Activated CD8-positive, alpha-beta memory T cell treated with anti-CD3 and anti-CD28 coated beads for 1 hour (primary cell): ENCODE measurements at regions not wholly inside any gene's neighbourhood (a gene's known extent, or its start where the extent isn't known, plus 50 kb on each side); places are given as distances from the start of the nearest gene placed in this dataset.
"Not testable (repeated sequence)": the region's sequence is repeated elsewhere in the genome, so short reads cannot be mapped to it uniquely, and the experiment has no call there.

Experiments
- DNase-seq, 2 donors: peaks; one replicate each; pipeline ENCODE4 v3.0.0-alpha.2; 2020; ENCODE audit warnings: low read depth in 1 of 2; ENCODE audit errors: extremely low read depth in 1 of 2

GRCh38 chr13:75978818-75979217 is 342.7 kb downstream of the LMO7 start:
- no peak for DNase-seq

DNA sequence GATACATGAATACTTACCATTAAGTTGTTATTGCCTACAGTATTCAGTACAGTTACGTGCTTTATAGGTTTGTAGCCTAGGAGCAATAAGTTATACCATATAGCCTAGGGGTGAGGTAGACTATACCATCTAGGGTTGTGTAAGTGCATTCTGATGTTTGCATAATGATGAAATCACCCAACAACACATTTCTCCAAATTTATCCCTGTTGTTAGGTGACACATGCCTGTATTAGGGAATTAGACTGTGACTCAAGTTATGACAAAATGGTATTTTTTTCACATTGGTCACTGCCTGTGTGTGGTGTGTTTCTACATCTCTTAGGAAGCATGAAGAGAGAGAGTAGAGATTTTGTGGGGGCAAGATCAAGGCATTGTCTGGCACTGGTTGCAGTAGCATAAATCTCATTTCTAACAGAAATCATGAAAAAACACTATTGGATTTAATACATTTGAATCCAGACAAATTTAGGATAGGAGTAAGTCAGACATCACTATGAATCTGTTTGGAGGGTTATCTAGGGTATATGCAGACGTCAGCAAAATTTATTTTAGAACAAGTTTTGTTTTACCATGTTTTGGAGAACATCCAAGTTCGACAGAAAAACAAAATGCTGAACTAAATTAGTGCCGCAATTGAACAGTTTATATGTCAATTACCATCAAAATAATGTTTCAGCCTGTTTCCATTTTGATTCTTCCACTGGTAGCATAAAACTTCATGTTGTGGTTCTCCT is 332.1 kb downstream of the LMO7 start:
- DNase-seq = no peak

- no peak for DNase-seq
Observed at GRCh38 chr13:75963302-75963701, 327.2 kb downstream of the LMO7 start.

GRCh38 chr13:75961911-75962310 is 325.8 kb downstream of the LMO7 start:
- DNase-seq = no peak

GRCh38 chr13:75960538-75960994 is 324.4 kb downstream of the LMO7 start:
- no peak for DNase-seq

GRCh38 chr13:75959861-75960481 is 323.8 kb downstream of the LMO7 start:
- DNase-seq = no peak

DNA sequence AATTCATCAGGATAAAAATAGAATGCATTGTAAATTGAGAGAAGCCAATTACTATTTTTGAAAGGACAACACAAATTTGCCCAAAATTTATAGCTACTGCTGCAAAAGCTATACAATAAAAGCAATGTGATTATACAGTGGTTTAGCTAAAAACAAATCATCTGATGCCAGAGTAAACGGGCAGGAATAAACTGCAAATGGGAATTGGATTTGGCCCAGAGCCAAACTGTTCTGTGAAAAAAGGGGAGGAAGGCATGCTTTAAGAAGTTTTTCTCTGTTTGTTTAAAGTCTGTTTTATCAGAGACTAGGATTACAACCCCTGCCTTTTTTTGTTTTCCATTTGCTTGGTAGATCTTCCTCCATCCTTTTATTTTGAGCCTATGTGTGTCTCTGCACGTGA is 317.5 kb downstream of the LMO7 start:
- DNase-seq = not testable (repeated sequence)

GRCh38 chr13:75947448-75947847 is 311.3 kb downstream of the LMO7 start:
- DNase-seq = no peak

- no peak for DNase-seq
Observed at GRCh38 chr13:75946536-75947284, 310.6 kb downstream of the LMO7 start.

GRCh38 chr13:75945841-75946482 is 309.8 kb downstream of the LMO7 start:
- no peak for DNase-seq

DNA sequence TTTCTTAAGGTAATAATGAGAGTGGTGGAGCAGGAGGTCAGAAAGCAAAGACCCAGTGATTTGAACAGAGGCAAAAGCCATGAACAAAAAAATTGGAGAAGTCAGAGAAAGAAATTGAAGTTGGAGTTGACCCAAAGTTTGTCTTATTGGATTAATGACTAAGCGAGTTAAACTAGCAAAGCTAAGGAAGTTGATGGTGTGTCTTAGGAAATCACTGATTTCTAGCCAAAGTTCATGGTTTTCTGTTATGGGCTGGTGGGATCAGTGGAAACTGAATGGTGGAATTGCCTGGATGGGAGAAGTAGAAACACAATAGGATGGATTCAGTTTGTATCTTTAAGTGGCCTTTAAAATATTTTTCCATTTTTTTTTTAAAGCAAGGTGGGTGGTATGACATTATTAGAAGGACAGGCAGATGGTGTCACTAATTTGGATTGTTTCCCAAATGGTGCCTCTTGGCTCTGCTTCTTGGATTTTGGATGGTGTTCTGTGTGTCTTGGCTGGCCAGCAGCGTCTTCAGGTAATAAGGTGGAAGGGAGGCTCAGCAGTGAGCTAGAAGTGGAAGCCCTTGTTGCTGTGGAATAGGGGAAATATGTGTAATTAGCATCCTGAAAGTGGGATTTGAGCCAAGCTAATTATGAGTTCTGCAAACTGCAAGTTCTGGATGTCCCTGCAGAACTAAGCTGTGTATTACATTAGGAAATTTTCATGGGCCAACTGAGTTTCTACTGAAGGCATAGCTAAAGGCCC is 302.9 kb downstream of the LMO7 start:
- no peak for DNase-seq

GRCh38 chr13:75936791-75937190 is 300.7 kb downstream of the LMO7 start:
- no peak for DNase-seq

GRCh38 chr13:75935805-75936204 is 299.7 kb downstream of the LMO7 start:
- DNase-seq = no peak

DNA sequence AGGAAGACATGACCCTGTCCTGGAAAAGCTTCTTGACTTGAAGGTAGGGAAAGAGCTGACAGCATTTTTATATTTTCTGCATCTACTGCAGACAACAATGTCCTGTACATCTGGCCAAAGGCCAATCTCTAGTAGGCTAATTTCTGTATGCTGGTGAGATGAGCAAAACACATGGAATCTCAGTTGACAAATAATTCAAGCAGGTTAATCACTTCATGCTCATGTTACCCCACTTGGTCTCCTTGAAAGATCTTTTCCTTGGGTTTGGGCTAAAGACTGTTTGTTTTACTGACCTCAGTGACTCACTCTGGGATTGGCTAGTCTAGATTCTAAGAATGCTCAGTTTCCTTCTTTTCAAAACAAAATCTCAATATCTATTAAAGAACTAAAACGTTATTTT is 298.8 kb downstream of the LMO7 start:
- no peak for DNase-seq

- DNase-seq = no peak
Observed at GRCh38 chr13:75932636-75933035, 296.5 kb downstream of the LMO7 start.

DNA sequence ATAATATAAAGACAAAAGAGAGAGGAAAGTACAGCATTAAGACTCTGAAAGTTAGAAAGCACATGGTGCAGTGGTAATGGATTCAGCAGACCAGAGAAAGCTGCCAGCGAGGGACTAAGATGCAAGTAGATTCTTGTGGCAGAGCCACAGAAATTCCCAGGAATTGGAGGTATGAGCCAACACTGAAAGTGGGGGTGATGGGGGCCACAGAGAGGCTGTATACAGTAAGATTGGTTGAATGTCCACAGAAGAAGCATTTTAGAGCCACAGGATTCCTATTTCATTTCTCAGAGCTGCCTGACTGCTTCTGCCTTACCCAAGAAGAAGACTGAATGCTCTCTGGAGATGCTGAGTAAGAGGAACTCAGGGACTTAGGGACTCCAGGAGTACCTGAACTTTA is 295.0 kb downstream of the LMO7 start:
- no peak for DNase-seq

DNA sequence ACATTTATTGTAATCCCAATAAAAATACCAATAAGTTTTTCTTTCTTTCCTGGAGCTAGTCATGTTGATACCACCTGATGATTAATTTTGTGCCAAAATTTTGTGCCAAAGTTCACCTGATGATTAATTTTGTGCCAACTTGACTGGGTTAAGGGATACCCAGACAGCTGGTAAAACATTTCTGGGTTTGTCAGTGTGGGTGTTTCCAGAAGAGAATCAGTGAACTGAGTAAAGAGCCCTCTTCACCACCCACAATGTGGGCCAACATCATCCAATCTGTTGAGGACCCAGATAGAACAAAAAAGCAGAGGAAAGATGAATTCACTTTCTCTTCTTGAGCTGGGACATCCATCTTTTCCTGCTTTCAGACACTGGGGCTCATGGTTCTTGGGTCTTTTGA is 292.9 kb downstream of the LMO7 start:
- DNase-seq = no peak

- DNase-seq = no peak
Observed at GRCh38 chr13:75927183-75927669, 291.1 kb downstream of the LMO7 start.

- no peak for DNase-seq
Observed at GRCh38 chr13:75920536-75920935, 284.4 kb downstream of the LMO7 start.

GRCh38 chr13:75919660-75920199 is 283.6 kb downstream of the LMO7 start:
- DNase-seq = no peak
